ENCODE measurements at regions not wholly inside any gene's neighbourhood (a gene's known extent, or its start where the extent isn't known, plus 50 kb on each side); places are given as distances from the start of the nearest gene placed in this dataset.
"Not testable (repeated sequence)": the region's sequence is repeated elsewhere in the genome, so short reads cannot be mapped to it uniquely, and the experiment has no call there.

GRCh38 chr1:189637041-189637440 is 840.6 kb downstream of the BRINP3 start:
- DNase-seq (ENCODE audit: low spot score) (no peak), ATAC-seq (ENCODE audit: low FRiP score) (no peak)
- TF ChIP-seq, protein P1, sequence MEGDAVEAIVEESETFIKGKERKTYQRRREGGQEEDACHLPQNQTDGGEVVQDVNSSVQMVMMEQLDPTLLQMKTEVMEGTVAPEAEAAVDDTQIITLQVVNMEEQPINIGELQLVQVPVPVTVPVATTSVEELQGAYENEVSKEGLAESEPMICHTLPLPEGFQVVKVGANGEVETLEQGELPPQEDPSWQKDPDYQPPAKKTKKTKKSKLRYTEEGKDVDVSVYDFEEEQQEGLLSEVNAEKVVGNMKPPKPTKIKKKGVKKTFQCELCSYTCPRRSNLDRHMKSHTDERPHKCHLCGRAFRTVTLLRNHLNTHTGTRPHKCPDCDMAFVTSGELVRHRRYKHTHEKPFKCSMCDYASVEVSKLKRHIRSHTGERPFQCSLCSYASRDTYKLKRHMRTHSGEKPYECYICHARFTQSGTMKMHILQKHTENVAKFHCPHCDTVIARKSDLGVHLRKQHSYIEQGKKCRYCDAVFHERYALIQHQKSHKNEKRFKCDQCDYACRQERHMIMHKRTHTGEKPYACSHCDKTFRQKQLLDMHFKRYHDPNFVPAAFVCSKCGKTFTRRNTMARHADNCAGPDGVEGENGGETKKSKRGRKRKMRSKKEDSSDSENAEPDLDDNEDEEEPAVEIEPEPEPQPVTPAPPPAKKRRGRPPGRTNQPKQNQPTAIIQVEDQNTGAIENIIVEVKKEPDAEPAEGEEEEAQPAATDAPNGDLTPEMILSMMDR (IDR thresholded peaks at IDR 0.05): no peak

DNA sequence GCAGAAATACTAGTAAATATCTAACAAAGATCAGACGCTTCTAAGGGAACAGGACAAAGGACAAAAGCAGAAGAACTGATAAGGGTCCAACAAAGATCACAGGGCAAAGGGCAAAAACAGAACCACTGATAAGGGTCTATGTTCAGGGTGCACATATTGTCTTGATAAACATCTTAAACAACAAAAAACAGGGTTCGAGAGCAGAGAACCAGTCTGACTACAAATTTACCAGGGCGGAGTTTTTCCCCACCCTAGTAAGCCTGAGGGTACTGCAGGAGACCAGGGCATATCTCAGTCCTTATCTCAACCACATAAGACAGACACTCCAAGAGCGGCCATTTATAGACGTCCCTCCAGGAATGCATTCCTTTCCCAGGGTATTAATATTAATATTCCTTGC is 833.5 kb downstream of the BRINP3 start:
- not testable (repeated sequence) for DNase-seq (ENCODE audit: low spot score); ATAC-seq (ENCODE audit: low FRiP score)

DNA sequence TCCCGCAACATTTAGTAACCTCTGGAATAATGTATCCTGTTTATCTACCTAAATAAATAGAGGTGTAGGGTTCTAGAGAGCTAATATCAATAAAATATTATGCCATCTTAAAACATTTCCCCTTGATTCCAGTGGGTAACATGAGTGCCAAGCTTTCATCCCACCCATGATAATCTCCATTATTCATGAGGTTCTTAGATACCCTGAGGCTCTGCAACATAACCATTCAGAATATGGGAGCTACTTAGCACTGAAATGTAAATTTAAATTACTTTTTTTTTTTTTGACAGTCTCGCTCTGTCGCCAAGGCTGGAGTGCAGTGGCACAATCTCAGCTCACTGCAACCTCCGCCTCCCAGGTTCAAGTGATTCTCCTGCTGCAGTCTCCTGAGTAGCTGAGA is 832.7 kb downstream of the BRINP3 start:
- TF ChIP-seq, protein P1 (IDR thresholded peaks at IDR 0.05): no peak
- no peak for DNase-seq (ENCODE audit: low spot score)
- no peak for ATAC-seq (ENCODE audit: low FRiP score)

GRCh38 chr1:189646066-189646465 is 831.6 kb downstream of the BRINP3 start:
- no peak for ATAC-seq (ENCODE audit: low FRiP score)

GRCh38 chr1:189654906-189655305 is 822.8 kb downstream of the BRINP3 start:
- DNase-seq (ENCODE audit: low spot score): no peak
- ATAC-seq (ENCODE audit: low FRiP score): no peak

More at GRCh38 chr1:189646066-189646465, 831.6 kb downstream of the BRINP3 start:
- TF ChIP-seq, protein P1 (IDR thresholded peaks at IDR 0.05): no peak
- DNase-seq (ENCODE audit: low spot score): no peak

GRCh38 chr1:189656628-189657530 is 820.8 kb downstream of the BRINP3 start:
- TF ChIP-seq, protein P1 (IDR thresholded peaks at IDR 0.05): no peak
- no peak for ATAC-seq (ENCODE audit: low FRiP score)
- DNase-seq (ENCODE audit: low spot score): no peak

More at GRCh38 chr1:189654906-189655305, 822.8 kb downstream of the BRINP3 start:
- TF ChIP-seq, protein P1 (IDR thresholded peaks at IDR 0.05): no peak

DNA sequence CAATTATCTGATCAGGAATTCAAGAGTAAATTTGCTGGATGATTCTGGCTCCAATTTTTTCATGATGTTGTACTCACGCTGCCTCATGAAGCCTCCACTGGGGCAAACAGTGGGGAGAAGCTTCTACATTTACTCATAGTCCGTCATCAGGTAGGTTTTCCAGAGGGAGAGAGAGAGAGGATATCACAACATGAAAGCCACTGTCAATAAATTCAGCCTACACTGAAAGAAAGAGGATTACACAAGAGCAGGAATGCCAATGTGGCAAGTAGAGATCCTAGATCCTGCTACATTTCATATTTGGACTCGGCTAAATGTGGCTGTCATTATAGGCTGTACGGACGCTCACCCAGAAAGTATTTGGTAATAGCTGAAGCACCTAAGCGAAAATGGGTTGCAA is 819.9 kb downstream of the BRINP3 start:
- ATAC-seq (ENCODE audit: low FRiP score) (no peak), DNase-seq (ENCODE audit: low spot score) (no peak)
- TF ChIP-seq, protein P1 (IDR thresholded peaks at IDR 0.05): no peak

Data from omental fat pad (tissue), 3 donors.